GM19397 (cell line): ENCODE measurements at regions not wholly inside any gene's neighbourhood (a gene's known extent, or its start where the extent isn't known, plus 50 kb on each side); places are given as distances from the start of the nearest gene placed in this dataset.
A peak's percentile ranks its signal among the peaks of the same experiment; 100 is the strongest.

Experiments
- ATAC-seq: cut with Tn5 transposase; IDR thresholded peaks from one replicate; pipeline ENCODE4 v1.9.1; 2021; ENCODE audit warnings: mild to moderate bottlenecking, moderate library complexity; ENCODE audit not compliant: unreplicated experiment

DNA sequence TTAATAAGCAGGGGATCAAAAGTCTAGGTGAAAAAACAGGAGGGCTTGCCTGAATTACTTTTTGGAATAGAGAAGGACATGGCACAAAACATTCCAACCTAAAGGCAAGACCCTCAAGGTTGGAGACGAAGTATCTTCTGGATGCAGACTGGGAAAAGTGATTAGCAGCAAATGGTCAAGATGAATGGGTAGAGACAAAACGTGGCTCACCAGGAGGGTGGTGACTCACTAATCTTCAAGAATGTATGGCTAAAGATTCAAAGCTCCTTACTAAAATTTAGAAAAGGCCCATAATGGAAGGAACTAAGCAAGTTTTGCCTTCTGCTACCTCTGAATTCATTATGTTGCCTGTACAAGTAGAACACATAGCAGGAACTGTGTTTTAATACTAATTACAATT lies 469.5 kb upstream of the RBFOX1 start:
- no peak for ATAC-seq

DNA sequence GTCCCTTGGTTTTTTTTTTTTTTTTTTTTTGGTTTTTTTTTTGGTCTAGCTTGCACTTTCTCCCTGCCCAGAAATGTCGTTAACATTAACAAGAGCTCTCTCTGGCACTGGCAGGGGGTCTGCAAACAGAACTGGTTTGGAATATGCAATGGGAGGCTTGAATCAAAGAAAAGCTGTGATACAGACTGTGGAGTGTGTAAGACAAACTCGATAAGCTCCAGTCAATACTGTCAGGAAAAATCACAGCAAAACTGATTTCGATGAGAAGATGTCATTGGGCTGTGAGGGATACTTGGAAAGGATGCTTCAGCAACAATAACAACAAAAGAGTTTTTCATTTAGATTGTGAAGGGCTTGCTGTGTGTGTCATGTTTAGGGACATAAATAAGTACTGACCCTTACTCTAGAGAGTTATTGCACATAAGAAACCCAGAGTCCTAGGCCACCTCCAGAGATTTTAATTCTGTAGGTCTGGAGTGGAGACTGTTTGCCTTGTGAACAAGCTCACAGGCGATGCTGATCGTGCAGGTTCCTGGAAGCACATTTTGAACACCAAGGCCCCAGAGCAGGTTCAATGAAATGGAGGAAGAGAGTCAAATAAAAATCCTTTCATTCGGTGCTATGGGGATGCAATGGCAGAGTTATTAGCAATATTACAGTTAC lies 470.7 kb upstream of the RBFOX1 start:
- ATAC-seq = no peak

DNA sequence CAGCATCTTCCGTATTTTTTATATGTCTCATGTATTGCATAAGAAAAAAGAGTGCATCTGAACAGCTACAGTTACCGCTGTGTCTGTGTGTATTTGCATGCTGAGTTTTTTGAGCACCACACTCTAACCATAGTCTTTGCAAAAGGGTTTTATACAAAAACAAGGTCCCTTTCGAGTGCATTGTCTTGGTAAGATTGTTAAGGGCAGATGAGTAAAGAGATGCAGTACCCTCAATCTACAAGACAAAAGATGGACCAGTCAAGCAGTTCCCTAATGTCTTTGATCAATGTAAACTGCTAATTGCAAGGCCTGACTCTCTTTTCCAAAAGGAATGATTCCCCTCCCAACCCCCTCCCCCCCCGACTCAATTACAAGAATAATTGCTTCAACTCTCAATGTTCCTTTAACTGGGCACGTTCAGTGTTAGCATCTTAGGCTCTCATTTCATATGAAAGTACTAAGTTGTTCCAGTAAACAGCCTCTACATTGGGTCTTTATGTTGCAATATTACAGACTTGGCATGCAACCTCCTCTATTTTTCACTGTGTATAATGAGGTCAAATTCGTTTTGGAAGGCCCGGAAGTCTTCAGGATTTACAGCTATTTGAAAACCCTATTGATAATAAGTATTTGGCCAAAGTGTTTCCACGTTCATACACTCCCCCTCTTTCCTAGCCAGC lies 471.4 kb upstream of the RBFOX1 start:
- no peak for ATAC-seq

DNA sequence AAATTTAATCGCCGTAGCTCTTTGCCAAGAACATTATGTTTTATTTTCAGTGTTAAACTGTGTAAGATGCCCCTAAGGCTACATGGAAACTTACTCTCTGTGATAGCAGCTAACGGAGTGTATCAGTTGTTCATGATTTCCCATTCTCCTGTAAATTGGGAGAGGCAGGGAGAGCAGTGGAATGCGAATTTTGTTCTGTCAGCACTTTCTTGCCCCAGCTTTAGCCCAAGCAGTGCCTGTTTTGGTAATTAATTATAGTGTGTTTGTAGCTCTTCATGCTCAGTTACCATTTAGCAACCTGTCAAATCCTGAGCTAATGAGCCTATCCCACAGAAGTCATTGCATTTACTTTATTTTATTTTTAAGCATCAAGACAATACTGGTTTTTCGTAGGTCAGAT lies 475.1 kb upstream of the RBFOX1 start:
- no peak for ATAC-seq

DNA sequence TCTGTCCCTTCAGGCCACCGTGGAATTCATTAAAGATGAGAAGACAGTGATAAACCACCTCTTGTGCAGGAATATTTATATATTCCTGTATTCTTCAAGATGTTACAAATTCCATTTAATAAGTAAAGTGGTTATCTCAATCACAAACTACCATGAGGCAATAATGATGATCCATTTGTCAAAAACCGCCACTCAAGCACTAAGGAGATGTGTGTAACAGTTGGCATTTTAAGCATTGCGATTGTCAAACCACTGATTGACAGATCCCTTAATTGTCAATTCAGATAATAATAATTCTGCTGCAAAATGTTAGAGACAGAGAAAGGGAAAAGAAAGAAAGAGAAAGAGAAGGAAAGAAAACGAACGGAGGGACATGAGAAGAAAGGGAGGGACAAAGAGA lies 476.1 kb upstream of the RBFOX1 start:
- ATAC-seq = no peak

DNA sequence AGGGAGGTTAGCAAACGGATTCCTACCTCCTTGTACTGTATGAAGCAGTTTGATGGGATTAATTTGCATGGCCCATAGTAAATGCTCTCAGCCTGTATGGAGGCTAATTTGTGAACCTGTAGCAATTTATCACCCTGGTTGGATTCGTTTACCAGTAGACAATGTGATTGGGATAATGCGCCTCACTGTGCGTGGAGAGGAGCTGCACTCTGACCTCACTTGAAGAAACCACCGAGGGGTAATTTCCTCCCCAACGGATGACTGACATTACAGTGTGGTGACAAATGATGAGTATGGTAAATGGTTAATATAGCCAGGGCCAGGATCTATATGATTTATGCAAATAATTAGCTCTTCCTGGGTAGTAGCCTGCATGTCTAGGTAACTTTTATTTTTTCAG lies 479.1 kb upstream of the RBFOX1 start:
- ATAC-seq = no peak

DNA sequence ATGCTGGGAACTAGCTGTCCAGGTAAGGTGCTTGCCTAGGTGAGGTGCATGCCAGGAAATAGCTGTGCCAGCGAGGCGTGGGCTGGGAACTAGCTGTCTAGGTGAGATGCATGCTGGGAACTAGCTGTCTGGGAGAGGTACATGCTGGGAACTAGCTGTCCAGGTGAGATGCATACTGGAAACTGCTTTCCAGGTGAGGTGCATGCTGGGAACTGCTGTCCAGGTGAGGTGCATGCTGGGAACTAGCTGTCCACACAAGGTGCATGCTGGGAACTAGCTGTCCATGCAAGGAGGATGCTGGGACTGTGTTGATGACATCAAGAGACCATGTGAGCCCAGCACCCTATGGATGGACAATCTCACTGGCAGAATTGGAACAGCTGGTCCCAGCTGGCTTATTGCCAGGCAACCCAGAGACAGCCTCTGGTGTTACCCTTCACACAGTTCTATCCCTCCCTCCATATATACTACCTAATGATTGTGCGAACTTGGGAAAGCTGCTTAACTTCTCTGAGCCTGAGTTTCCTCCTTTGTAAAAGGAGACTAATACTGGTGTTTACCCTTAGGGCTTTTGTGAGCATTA lies 479.9 kb upstream of the RBFOX1 start:
- no peak for ATAC-seq

DNA sequence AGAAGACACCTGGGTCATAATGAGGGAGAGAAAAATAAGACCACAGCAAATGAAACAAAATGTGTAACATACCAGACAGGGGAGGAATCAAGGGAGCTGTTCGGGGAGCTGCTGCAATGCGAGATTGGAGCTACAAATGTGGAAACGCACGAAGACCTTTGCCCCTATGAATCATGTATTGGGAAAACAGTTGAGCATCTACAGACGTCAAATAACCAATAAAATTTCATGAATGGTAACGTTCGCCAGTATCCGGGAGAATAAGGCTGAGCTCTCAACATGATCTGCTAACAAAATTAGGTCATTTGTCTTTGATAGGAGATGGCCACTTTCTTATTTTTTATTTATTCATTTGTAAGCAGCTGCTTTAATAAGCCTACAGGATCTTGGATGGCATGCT lies 486.2 kb upstream of the RBFOX1 start:
- no peak for ATAC-seq

DNA sequence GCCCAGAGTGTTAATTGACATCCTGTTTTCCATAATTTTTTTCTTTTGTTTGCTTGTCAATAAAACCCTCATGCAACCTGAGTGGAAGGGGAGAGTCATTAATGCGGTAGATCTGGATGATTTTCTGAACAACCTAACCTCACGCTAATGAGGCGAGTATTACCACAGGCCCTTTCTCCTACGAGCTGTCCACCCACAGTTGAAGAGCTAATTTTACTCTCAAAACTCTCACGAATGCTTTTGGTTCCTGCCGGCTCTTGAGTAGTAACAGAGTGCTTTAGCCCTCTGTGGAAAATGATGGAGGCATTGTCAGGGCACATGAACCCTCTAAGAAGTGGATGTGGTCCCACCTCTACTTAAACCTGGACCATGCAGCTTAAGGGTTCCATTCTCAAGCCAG lies 491.3 kb upstream of the RBFOX1 start:
- no peak for ATAC-seq

DNA sequence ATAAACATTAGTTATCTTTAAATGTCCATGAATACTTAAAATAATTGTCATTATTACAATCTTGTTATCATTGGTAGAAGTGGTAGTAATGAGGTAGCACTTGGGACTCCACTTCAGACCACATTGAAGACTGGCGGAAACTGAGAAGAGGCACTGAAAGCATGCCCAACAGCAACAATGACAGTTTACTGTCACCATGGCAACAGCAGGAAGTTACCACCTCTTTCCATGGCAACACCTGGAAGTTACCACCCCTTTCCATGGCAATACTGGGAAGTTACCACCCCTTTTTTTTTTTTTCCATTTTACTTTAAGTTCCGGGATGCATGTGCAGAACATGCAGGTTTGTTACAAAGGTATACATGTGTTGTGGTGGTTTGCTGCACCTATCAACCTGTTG lies 494.9 kb upstream of the RBFOX1 start:
- no peak for ATAC-seq

DNA sequence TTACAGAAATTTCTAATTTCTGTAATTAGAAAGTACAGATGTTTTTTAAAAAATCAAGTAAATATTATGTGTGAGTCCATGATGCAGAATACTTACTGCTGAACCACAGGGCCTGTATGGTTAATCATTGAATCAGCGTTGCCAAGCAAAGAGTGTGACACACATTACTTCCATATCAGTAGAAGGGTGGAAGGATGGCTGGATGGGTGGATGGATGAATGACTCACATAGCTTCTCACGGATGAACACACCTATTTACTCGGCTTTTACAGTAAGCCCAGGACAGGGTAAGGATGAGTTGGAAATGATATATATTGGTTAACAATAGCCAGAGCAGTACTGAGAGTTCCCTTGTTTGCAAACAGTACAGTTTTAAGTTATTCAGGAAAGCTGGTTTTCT lies 495.9 kb upstream of the RBFOX1 start:
- no peak for ATAC-seq

DNA sequence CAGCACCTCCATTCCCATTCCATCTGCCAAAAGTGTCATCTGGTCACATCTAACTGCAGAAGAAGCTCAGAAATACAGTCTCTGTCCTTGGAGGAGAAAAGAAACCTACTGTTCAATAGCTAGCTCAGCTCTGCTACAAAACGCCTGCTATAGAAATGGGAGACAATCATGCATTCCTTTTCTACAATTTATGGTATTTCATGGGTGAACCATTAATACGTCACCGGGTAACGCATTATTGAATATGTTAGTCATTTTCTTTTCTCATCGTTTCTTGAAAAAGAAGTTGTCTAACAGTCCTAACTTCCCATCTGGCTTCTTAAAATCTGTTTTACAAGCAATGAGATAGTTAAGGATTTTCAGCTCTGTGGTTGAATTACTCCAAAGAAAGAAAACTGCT lies 496.7 kb upstream of the RBFOX1 start:
- ATAC-seq = no peak

DNA sequence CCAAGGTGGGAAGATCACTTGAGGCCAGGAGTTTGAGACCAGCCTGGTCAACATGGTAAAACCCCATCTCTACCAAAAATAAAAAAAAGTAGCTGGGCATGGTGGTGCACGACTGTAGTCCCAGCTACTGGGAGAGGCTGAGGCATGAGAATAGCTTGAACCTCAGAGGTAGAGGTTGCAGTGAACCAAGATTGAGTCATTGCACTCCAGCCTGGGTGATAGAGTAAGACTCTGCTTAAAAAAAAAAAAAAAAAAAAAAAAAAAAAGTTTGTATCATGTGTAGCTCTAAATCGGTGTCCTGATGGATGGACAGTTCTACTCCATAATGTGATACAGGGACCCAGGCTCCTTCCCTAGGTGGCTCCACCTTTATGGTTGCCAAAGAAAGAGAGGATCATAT lies 497.1 kb upstream of the RBFOX1 start:
- ATAC-seq = no peak

DNA sequence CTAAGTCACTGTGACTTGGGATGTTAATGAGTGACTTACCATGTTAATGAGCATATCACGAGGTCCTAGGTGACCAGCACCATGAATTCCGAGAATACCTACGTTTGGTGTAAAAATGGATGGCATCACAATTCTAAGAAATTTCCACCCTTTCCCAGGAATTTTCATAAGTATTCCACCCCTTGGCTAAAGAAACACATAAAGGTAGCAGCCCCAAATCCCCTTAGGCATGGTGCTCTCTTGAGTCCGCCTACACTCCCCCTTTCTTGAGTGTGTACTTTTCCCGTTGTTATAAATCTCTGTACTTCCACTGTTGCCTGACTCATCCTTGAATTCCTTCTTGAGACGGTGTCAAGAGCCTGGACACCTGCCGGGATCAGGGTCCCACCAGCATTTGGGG lies 504.0 kb upstream of the RBFOX1 start:
- ATAC-seq = no peak

DNA sequence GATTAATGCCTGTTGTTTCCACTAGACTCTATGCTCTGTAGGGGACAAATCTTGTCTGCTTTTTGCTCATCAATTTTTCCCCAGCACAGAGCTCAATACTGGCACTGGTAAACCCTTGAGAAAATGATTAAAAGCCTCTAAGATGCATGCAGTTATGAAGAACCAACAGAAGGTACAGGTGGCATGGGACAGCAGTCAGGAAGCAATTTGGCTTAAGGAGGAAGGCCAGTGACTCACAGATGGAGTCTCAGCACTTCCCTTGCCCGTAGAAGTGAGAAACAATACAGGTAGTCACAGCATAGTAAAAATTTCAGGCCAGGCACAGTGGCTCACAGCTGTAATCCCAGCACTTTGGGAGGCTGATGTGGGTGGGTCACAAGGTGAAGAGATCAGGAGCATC lies 504.7 kb upstream of the RBFOX1 start:
- ATAC-seq = no peak

DNA sequence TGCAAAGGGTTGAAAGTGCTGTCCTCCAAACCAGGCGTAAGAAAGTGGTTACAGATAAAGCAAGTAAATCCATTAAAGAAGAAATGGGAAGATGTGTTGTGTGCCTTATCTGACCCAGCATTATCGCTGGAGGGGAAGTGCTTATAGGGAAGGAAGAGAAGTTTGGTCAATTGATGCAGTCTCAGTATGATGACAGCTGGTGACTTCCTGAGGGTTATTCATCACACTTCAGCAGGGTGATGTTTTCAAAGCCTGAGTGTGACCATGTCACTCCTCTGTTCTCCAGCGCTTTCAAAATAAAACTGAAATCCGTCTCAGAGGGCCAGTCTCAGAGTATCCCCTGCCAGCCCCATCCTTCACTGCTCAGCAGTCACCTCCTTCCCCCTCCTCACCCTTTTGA lies 505.4 kb upstream of the RBFOX1 start:
- ATAC-seq = no peak

DNA sequence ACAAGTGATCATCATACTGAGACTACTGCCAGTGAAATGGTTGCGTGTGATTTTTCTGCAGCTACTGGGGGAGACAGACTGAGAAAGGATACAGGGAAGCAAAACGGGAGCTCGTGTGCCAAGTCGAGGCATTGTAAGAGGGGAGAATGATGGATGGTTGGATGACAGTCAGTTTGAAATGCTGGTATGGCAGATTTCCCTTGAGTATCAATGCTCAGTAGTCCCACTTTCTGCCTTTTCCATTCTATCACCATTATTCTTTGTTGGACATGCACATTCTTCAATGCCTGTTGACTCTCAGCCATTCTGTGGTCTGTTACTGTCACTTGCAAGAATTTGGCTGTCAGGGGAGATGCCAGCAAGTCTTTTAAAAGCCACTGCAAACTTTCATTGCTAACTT lies 510.6 kb upstream of the RBFOX1 start:
- no peak for ATAC-seq

DNA sequence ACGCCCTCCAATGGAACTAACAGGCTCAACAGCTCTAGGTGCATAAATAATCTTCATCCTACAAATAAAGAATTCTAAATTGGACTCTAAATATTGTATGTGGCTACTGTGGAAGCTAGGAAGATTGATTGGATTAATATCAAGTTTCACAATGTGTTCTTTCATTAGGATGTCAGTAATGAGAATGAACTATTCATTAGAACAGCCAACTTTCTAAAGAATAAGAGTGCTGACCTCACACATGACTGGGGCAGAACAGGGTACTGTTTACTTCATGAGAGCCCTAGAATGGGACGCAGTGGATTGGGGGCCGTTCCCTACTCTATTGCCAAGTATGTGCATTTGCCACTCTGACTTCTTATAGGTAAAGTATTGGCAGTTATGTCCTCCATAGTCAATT lies 528.2 kb upstream of the RBFOX1 start:
- ATAC-seq = no peak

DNA sequence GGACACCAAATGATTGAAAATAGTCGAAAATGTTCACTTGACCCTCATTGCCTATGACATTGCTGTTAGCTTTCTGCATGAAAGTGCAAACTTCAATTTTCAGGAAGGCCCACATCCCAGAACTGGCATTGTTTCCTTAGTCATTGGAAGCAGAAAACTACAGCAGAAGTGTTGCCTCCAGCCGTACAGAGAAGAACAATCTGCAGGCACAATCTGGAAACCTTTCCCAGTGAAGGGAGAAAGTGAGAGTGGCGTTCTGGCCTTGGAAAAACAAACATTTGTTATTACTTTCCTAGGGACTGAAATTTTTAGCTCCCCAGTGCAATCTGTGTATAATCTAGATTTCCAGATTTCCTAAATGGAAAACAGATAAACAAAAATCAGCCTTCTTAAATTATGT lies 529.5 kb upstream of the RBFOX1 start:
- no peak for ATAC-seq

DNA sequence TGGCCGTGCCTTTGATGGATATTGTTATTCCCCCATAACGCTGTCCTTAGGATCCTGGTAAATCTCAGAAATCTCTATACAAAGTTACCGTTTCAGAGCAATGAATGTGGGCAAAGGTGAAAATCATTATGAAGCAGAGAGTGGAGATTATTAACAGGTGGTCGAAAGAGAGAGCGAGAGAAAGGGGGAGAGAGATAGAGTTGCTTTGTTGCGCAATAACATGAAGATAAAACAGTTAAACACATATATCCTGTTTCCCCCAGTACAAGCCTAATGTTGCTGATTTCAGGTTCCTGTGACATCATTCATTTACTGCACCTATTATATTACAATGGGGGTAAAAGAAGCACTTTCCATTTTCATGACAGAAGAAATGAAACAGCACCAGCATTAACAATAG lies 535.4 kb upstream of the RBFOX1 start:
- ATAC-seq = no peak

DNA sequence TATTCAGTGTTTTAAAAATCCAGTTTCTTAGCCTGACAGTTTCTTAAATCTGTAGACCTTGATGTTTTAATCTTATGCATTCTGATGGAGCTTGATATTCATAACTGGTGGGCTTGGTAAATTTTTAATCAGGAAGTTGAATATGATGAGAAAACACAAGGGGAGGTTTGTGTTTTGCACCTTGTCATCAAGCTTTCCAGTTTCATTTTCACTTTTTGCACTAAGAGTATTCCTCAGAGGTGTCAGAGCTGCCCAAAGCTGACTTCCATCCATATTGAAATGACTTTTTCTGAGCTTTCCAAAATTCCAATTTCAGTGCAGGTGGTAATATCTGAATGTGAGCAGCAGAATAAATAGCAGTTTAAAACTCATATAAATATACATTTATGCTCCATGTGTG lies 555.0 kb upstream of the RBFOX1 start:
- ATAC-seq = peak; percentile 60

DNA sequence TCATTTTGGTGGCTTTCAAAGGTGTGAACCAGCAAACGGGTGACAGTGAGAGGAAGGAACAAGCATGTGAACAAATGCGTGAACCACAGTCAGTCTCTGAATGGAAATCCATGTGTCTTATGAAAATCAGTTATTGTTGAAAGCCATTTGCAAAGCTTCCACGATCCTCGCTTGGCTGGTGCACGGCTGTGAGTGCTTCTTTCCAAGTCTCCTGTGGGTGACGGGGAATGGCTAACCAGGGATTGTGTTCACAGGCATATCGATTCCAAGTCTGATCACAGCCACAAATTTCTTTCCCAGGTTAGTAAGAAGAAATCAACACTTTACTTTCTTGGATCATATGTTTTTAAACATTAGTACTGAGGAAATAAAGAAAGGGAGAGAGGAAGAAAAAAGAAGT lies 556.9 kb upstream of the RBFOX1 start:
- ATAC-seq = no peak

DNA sequence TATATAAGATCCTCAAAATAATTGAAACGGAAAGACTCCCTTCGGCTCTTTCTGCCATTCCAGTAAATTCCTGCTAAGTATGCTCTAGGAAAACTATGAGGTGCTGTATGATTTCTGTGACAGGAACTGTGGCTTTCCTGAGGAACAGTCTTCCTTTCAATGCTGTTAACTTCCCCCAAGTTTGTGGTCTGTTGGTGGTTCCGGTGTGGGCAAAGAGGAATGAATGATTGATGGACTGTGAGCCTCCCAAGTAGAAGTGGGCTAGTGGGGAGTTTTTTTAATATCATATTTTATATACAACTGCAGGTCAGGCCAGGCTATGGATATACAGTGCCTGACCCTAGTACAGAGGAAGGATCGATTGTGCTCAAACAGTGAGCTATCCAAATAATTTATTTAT lies 560.7 kb upstream of the RBFOX1 start:
- ATAC-seq = no peak
